AG04450 (cell line): ENCODE measurements at regions not wholly inside any gene's neighbourhood (a gene's known extent, or its start where the extent isn't known, plus 50 kb on each side); places are given as distances from the start of the nearest gene placed in this dataset.
"Not testable (repeated sequence)": the region's sequence is repeated elsewhere in the genome, so short reads cannot be mapped to it uniquely, and the experiment has no call there.

Source experiments
- CTCF ChIA-PET: fragments of 300-600, 350-600 bp; formaldehyde crosslinking; extraction: SDS; loops from one replicate; lab custom pipeline; 2022; ENCODE audit warnings: antibody characterized with exemption, inconsistent platforms; lab: Charles Lee
- POLR2A ChIA-PET: fragments of 350-600 bp; formaldehyde crosslinking; extraction: SDS; loops from one replicate; lab custom pipeline; 2021; ENCODE audit warnings: antibody characterized with exemption, inconsistent platforms; lab: Yijun Ruan, JAX
- DNase-seq: peaks from one replicate; pipeline ENCODE4 v3.0.0-alpha.2; 2011; ENCODE audit warnings: low read depth, low spot score
- H3K27ac ChIP-seq: one replicate; pipeline ENCODE4 v1.5.1; 2012; ENCODE audit warnings: low read depth, low read length, control low read depth
- H3K27me3 ChIP-seq: one replicate; pipeline ENCODE4 v1.6.0; 2012; ENCODE audit warnings: low read length; ENCODE audit not compliant: control insufficient read depth, insufficient read depth
- H3K4me3 ChIP-seq: 2 replicates; pipeline ENCODE4 v1.5.1; 2011; ENCODE audit warnings: mild to moderate bottlenecking, low read depth, low read length, control low read depth
- H3K9me3 ChIP-seq: 2 replicates; pipeline ENCODE4 v1.5.1; 2012; ENCODE audit warnings: low read length; ENCODE audit not compliant: control insufficient read depth, insufficient read depth
- CTCF ChIP-seq: IDR thresholded peaks from 2 replicates; pipeline ENCODE4 v1.5.1; 2011; ENCODE audit warnings: low read depth, low read length, control low read depth, inconsistent platforms

DNA sequence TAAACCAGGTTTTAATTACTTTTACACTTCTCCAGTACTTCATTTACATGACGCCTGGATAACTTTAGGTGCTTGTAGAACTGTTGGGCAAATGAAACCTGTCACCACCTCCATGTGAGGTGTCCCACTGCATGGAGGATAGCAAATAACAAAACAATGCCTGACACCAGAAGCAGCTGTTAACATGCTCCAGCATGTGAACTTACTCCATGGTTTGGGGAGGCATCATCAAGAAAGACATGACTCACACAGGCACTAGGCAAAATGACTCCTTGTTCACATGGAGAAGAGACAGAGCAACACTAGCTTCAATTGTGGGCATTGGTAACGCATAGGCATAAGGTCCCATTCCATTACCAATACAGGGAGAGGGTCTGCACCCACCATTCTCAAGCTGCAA, 198.1 kb upstream of the F9 start:
- Histone ChIP-seq H3K27ac (no peak overlapping the region), H3K4me3 (no peak overlapping the region), H3K27me3 (no peaks in the 10 kb centered on the region), H3K9me3 (no peaks in the 10 kb centered on the region)
- ChIA-PET POLR2A (no interaction called here), CTCF (no interaction called here)
- TF ChIP-seq CTCF, result no peak
- no peak for DNase-seq

DNA sequence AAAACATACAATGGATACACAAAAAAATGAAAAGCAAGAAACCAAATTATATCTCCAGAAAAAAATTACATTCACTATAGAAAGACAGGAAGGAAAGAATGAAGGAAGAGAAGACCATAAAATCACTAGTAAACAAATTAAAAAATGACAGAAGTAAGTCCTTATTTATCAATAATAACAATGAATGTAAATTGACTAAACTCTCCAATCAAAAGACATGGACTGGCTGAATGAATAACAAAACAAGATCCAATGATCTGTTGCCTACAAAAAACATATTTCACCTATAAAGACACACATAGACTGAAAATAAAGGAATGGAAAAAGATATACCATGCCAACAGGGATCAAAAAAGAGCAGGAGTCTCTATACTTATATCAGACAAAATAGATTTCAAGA, 203.2 kb upstream of the F9 start:
- no peak overlapping the region for H3K27ac ChIP-seq
- no peak overlapping the region for H3K4me3 ChIP-seq
- no peaks in the 10 kb centered on the region for H3K9me3 ChIP-seq
- no peak for DNase-seq
- no peak for TF ChIP-seq CTCF
- H3K27me3 ChIP-seq, result no peaks in the 10 kb centered on the region
- ChIA-PET POLR2A (no interaction called here), CTCF (no interaction called here)

DNA sequence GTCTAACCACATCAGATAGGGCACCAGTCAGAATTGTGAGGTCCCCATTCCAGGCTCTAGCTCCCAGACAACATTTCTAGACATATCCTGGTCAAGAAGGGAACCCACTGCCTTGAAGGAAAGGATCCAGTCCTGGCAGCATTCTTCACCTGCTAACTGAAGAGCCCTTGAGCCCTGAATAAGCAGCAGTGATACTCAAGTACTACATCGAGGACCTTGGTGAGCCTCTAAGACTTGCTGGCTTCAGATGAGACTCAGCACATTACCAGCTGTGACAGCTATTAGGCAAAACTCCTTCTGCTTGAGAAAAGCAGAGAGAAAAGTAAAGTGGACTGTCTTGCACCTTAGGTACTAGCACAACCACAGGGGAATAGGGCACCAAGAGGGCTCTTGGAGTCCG, 205.8 kb upstream of the F9 start:
- Histone ChIP-seq H3K27me3 (no peaks in the 10 kb centered on the region), H3K4me3 (no peak overlapping the region), H3K27ac (no peak overlapping the region), H3K9me3 (peaks cover 6% of the 10 kb centered on the region; the same call in 1 of the 2 replicates)
- TF ChIP-seq CTCF, result no peak
- DNase-seq, result no peak
- ChIA-PET POLR2A (no interaction called here), CTCF (no interaction called here)

DNA sequence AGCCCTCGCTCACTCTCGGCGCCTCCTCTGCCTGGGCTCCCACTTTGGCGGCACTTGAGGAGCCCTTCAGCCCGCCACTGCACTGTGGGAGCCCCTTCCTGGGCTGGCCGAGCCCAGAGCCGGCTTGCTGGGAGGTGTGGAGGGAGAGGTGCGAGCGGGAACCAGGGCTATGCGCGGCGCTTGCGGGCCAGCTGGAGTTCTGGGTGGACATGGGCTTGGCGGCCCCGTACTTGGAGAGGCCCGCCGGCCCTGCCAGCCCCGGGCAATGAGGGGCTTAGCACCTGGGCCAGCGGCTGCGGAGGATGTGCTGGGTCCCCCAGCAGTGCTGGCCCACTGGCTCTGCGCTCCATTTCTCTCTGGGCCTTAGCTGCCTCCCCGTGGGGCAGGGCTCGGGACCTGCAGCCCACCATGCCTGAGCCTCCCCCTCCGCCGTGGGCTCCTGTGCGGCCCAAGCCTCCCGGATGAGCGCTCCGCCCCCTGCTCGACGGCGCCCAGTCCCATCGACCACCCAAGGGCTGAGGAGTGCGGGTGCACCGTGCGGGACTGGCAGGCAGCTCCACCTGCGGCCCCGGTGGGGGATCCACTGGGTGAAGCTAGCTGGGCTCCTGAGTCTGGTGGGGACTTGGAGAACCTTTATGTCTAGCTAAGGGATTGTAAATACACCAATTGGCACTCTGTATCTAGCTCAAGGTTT, 209.7 kb upstream of the F9 start:
- DNase-seq, H3K27ac ChIP-seq, H3K9me3 ChIP-seq, H3K27me3 ChIP-seq, POLR2A ChIA-PET, H3K4me3 ChIP-seq, CTCF ChIA-PET: not testable (repeated sequence)

DNA sequence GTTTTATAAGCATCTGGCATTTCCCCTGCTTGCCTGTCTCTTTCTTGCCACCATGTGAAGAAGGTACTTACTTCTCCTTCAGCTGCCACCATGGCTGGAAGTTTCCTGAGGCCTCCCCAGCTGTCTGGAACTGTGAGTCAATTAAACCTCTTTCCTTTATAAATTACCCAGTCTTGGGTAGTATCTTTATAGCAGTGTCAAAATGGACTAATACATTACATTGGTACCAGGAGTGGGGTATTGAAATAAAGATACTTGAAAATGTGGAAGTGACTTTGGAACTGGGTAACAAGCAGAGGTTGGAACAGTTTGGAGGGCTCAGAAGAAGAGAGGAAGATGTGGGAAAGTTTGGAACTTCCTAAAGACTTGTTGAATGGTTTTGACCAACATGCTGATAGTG, 223.9 kb upstream of the F9 start:
- H3K9me3 ChIP-seq, POLR2A ChIA-PET, H3K27ac ChIP-seq, H3K27me3 ChIP-seq, DNase-seq, H3K4me3 ChIP-seq, CTCF ChIA-PET: not testable (repeated sequence)

GRCh38 chrX:139304471-139304870, 226.1 kb upstream of the F9 start:
- ChIA-PET POLR2A (no interaction called here), CTCF (no interaction called here)

More at GRCh38 chrX:139304471-139304870, 226.1 kb upstream of the F9 start:
- Histone ChIP-seq H3K27ac (no peak overlapping the region), H3K9me3 (no peaks in the 10 kb centered on the region; the same call in none of the 2 replicates), H3K4me3 (no peak overlapping the region), H3K27me3 (no peaks in the 10 kb centered on the region)
- DNase-seq, result no peak
- no peak for TF ChIP-seq CTCF
